GM23338 (cell line): ENCODE measurements at regions not wholly inside any gene's neighbourhood (a gene's known extent, or its start where the extent isn't known, plus 50 kb on each side); places are given as distances from the start of the nearest gene placed in this dataset.

ENCODE experiments used
- ATAC-seq: fragments of 200-7000 bp; cut with Tn5 transposase; 3 replicates; pipeline ENCODE4 v1.9.1; 2020
- DNase-seq: peaks from one replicate; pipeline ENCODE4 v3.0.0-alpha.2; 2015; ENCODE audit warnings: low spot score
- H2AFZ ChIP-seq: fragments of 200-600 bp; sonication (generic); 2 replicates; pipeline ENCODE4 v1.8.0; 2016; ENCODE audit warnings: antibody characterized with exemption, mild to moderate bottlenecking, moderate library complexity
- H3F3A ChIP-seq: fragments of 200-600 bp; sonication (generic); replicated peaks from 2 replicates; pipeline ENCODE4 v1.8.0; 2017; ENCODE audit warnings: antibody characterized with exemption, mixed run types, low read depth
- H3K27ac ChIP-seq: fragments of 200-600 bp; sonication (generic); 2 replicates; pipeline ENCODE4 v1.6.1; 2016; ENCODE audit warnings: low read depth
- H3K27me3 ChIP-seq: fragments of 200-600 bp; sonication (generic); 2 replicates; pipeline ENCODE4 v1.8.0; 2016; ENCODE audit warnings: mild to moderate bottlenecking, mixed run types, moderate library complexity; ENCODE audit not compliant: insufficient read depth
- H3K36me3 ChIP-seq: fragments of 200-600 bp; sonication (generic); 2 replicates; pipeline ENCODE4 v1.8.0; 2016; ENCODE audit warnings: mild to moderate bottlenecking; ENCODE audit not compliant: insufficient read depth
- H3K4me1 ChIP-seq: fragments of 200-600 bp; sonication (generic); 2 replicates; pipeline ENCODE4 v1.8.0; 2016; ENCODE audit warnings: mild to moderate bottlenecking, moderate library complexity; ENCODE audit not compliant: insufficient read depth
- H3K4me2 ChIP-seq: fragments of 200-600 bp; sonication (generic); 2 replicates; pipeline ENCODE4 v1.7.1; 2017; ENCODE audit warnings: mixed run types
- H3K4me3 ChIP-seq: fragments of 200-600 bp; sonication (generic); 2 replicates; pipeline ENCODE4 v1.6.1; 2016; ENCODE audit warnings: mixed run types
- H3K79me2 ChIP-seq: fragments of 200-600 bp; sonication (generic); replicated peaks from 2 replicates; pipeline ENCODE4 v1.8.0; 2017; ENCODE audit warnings: mild to moderate bottlenecking; ENCODE audit not compliant: insufficient read depth
- H3K9me2 ChIP-seq: fragments of 200-600 bp; sonication (generic); 2 replicates; pipeline ENCODE4 v1.8.0; 2017; ENCODE audit not compliant: insufficient read depth
- H4K20me1 ChIP-seq: fragments of 200-600 bp; sonication (generic); replicated peaks from 2 replicates; pipeline ENCODE4 v1.8.0; 2017; ENCODE audit warnings: mild to moderate bottlenecking; ENCODE audit not compliant: insufficient read depth
- H3K27ac Mint-ChIP-seq: 2 replicates; pipeline ENCODE4 v1.8.0; 2020; ENCODE audit warnings: inconsistent platforms, mild to moderate bottlenecking, moderate library complexity, mixed read lengths
- H3K27me3 Mint-ChIP-seq: 3 replicates; pipeline ENCODE4 v1.8.0; 2022; ENCODE audit warnings: low read depth, mild to moderate bottlenecking, moderate library complexity, mixed read lengths, inconsistent platforms; ENCODE audit not compliant: insufficient read depth, poor library complexity
- H3K36me3 Mint-ChIP-seq: 3 replicates; pipeline ENCODE4 v1.8.0; 2021; ENCODE audit warnings: low read depth, mild to moderate bottlenecking, inconsistent platforms, moderate library complexity, mixed read lengths
- H3K4me1 Mint-ChIP-seq: 3 replicates; pipeline ENCODE4 v1.8.0; 2020; ENCODE audit warnings: mild to moderate bottlenecking, inconsistent platforms, mixed read lengths
- H3K4me3 Mint-ChIP-seq: 3 replicates; pipeline ENCODE4 v1.8.0; 2021; ENCODE audit warnings: moderate library complexity, mild to moderate bottlenecking, inconsistent platforms, mixed read lengths
- H3K9me3 Mint-ChIP-seq: 3 replicates; pipeline ENCODE4 v1.8.0; 2020; ENCODE audit warnings: moderate library complexity, mild to moderate bottlenecking, inconsistent platforms, mixed read lengths
- CREB1 ChIP-seq: fragments of 250-450 bp; sonication (Bioruptor Pico); IDR thresholded peaks from 2 replicates; pipeline ENCODE4 v1.5.0; 2020; ENCODE audit warnings: low read depth, mild to moderate bottlenecking, moderate library complexity
- CTCF ChIP-seq, 2 experiments: fragments of 200-600 bp in 1 of 2; sonication (generic) in 1 of 2; conservative IDR thresholded peaks; 2 replicates each; pipeline versions ENCODE4 v1.5.1 to v1.6.1; 2016 to 2017; ENCODE audit warnings: antibody characterized with exemption in 2 of 2, low read depth in 2 of 2, mild to moderate bottlenecking in 2 of 2, moderate library complexity in 1 of 2
- ETS1 ChIP-seq: IDR thresholded peaks from 2 replicates; pipeline ENCODE4 v1.6.1; 2016; ENCODE audit warnings: antibody characterized with exemption
- EZH2 ChIP-seq: fragments of 200-600 bp; sonication (generic); IDR thresholded peaks from one replicate; pipeline ENCODE4 v1.8.0; 2017; ENCODE audit warnings: antibody characterized with exemption, mild to moderate bottlenecking, low read depth; ENCODE audit not compliant: unreplicated experiment
- EZH2phosphoT487 ChIP-seq: fragments of 200-600 bp; sonication (generic); IDR thresholded peaks from one replicate; pipeline ENCODE4 v1.8.1; 2018; ENCODE audit warnings: antibody characterized with exemption; ENCODE audit not compliant: unreplicated experiment
- JUNB ChIP-seq: IDR thresholded peaks from one replicate; pipeline ENCODE4 v1.6.1; 2016; ENCODE audit warnings: antibody characterized with exemption; ENCODE audit not compliant: unreplicated experiment
- NANOG ChIP-seq: IDR thresholded peaks from 2 replicates; pipeline ENCODE4 v1.6.1; 2016; ENCODE audit warnings: antibody characterized with exemption, borderline replicate concordance
- POLR2AphosphoS5 ChIP-seq: IDR thresholded peaks from 2 replicates; pipeline ENCODE4 v1.6.1; 2016; ENCODE audit warnings: antibody characterized with exemption, low read depth
- ZNF114 ChIP-seq: fragments of 250-450 bp; sonication (Bioruptor Pico); IDR thresholded peaks from 2 replicates; pipeline ENCODE4 v1.5.0; 2020; ENCODE audit warnings: mild to moderate bottlenecking, moderate library complexity
- ZNF331 ChIP-seq: fragments of 250-450 bp; sonication (Bioruptor Pico); IDR thresholded peaks from 2 replicates; pipeline ENCODE4 v1.5.0; 2020; ENCODE audit warnings: low read depth, mild to moderate bottlenecking, moderate library complexity
- ZNF462 ChIP-seq: fragments of 250-450 bp; sonication (Bioruptor Pico); IDR thresholded peaks from 2 replicates; pipeline ENCODE4 v1.5.0; 2020; ENCODE audit warnings: mild to moderate bottlenecking, moderate library complexity

DNA sequence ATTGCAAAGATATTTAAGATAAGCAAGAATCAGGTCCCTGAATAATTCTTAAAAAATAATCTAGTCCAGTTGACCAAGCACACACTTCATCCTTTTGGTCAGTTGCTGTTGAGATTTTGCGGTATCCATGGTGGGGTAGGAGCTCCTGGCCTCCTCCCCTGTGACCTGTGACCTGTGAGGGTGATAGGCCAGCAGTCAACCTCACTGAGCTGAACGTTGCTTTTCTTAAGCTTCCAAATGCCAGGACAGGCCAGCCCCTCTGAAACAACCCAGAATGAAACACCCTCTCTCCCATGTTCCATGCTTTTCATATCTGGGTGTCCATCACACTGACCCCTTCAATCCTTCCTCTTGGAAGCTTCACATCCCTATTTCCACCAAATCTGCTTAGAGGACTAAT, 164.9 kb downstream of the THBS2 start (continued):
- TF ChIP-seq CTCF (conservative IDR thresholded peaks at IDR 0.05; ENCODE audit: low read depth in 2 of 2), result no peak

GRCh38 chr6:169087443-169088041, 166.1 kb downstream of the THBS2 start:
- Histone ChIP-seq H3K4me2 (no peak overlapping the region), H3K4me3 (no peak overlapping the region), H3K27ac (no peak overlapping the region), H4K20me1 (no peaks in the 10 kb centered on the region), H3K36me3 (peaks cover 9% of the 10 kb centered on the region), H3K27me3 (no peaks in the 10 kb centered on the region), H3F3A (no peaks in the 10 kb centered on the region), H3K4me1 (no peaks in the 10 kb centered on the region; the same call in 1 of the 2 replicates), H3K9me2 (no peaks in the 10 kb centered on the region), H3K79me2 (no peaks in the 10 kb centered on the region), H2AFZ (no peak overlapping the region)
- H3K36me3 Mint-ChIP-seq, result peaks cover 38% of the 10 kb centered on the region
- H3K9me3 Mint-ChIP-seq, result peaks cover 39% of the 10 kb centered on the region
- DNase-seq (peak; percentile 17), ATAC-seq (no peak)
- H3K4me1 Mint-ChIP-seq, result no peaks in the 10 kb centered on the region
- no peak overlapping the region for H3K4me3 Mint-ChIP-seq
- no peaks in the 10 kb centered on the region for H3K27me3 Mint-ChIP-seq
- no peak overlapping the region for H3K27ac Mint-ChIP-seq
- no peak for TF ChIP-seq EZH2
- no peak for TF ChIP-seq POLR2AphosphoS5
- no peak for TF ChIP-seq CTCF (conservative IDR thresholded peaks at IDR 0.05; ENCODE audit: low read depth in 2 of 2)
- TF ChIP-seq EZH2phosphoT487, result no peak
- TF ChIP-seq JUNB, result no peak
- no peak for TF ChIP-seq ZNF114
- no peak for TF ChIP-seq NANOG
- no peak for TF ChIP-seq ZNF331
- TF ChIP-seq CREB1 (CRISPR knock-in tag), result no peak
- no peak for TF ChIP-seq ZNF462
- no peak for TF ChIP-seq ETS1
